GM18520 (cell line): ENCODE measurements at regions not wholly inside any gene's neighbourhood (a gene's known extent, or its start where the extent isn't known, plus 50 kb on each side); places are given as distances from the start of the nearest gene placed in this dataset.

ENCODE experiments used
- ATAC-seq: cut with Tn5 transposase; IDR thresholded peaks from one replicate; pipeline ENCODE4 v1.9.1; 2021; ENCODE audit not compliant: unreplicated experiment

GRCh38 chr13:50513300-50513877 is 330.1 kb downstream of the DLEU7 start:
- ATAC-seq: no peak

- ATAC-seq: no peak
These were observed 329.2 kb downstream of the DLEU7 start for GRCh38 chr13:50514249-50514648.

- no peak for ATAC-seq
These were observed 325.4 kb downstream of the DLEU7 start for GRCh38 chr13:50518131-50518530.

- no peak for ATAC-seq
These were observed 324.7 kb downstream of the DLEU7 start for GRCh38 chr13:50518781-50519201.

- no peak for ATAC-seq
These were observed 323.6 kb downstream of the DLEU7 start for GRCh38 chr13:50519866-50520265.

- ATAC-seq: no peak
These were observed 322.3 kb downstream of the DLEU7 start for GRCh38 chr13:50521006-50521830.

- no peak for ATAC-seq
These were observed 321.7 kb downstream of the DLEU7 start for GRCh38 chr13:50521831-50522149.

- ATAC-seq: no peak
These were observed 321.0 kb downstream of the DLEU7 start for GRCh38 chr13:50522506-50522905.

- no peak for ATAC-seq
These were observed 320.2 kb downstream of the DLEU7 start for GRCh38 chr13:50523307-50523706.

GRCh38 chr13:50524560-50524959 is 318.9 kb downstream of the DLEU7 start:
- no peak for ATAC-seq

- no peak for ATAC-seq
These were observed 316.8 kb downstream of the DLEU7 start for GRCh38 chr13:50526661-50527071.

- no peak for ATAC-seq
These were observed 316.3 kb downstream of the DLEU7 start for GRCh38 chr13:50527188-50527587.

GRCh38 chr13:50527612-50528509 is 315.6 kb downstream of the DLEU7 start:
- no peak for ATAC-seq

GRCh38 chr13:50529154-50529882 is 314.2 kb downstream of the DLEU7 start:
- ATAC-seq: no peak

GRCh38 chr13:50531917-50532899 is 311.3 kb downstream of the DLEU7 start:
- no peak for ATAC-seq

GRCh38 chr13:50535050-50535449 is 308.4 kb downstream of the DLEU7 start:
- no peak for ATAC-seq

- ATAC-seq: no peak
These were observed 306.5 kb downstream of the DLEU7 start for GRCh38 chr13:50537029-50537428.

- ATAC-seq: no peak
These were observed 303.5 kb downstream of the DLEU7 start for GRCh38 chr13:50539791-50540530.

GRCh38 chr13:50543141-50543540 is 300.4 kb downstream of the DLEU7 start:
- ATAC-seq: no peak
